ENCODE measurements at regions not wholly inside any gene's neighbourhood (a gene's known extent, or its start where the extent isn't known, plus 50 kb on each side); places are given as distances from the start of the nearest gene placed in this dataset.

DNA sequence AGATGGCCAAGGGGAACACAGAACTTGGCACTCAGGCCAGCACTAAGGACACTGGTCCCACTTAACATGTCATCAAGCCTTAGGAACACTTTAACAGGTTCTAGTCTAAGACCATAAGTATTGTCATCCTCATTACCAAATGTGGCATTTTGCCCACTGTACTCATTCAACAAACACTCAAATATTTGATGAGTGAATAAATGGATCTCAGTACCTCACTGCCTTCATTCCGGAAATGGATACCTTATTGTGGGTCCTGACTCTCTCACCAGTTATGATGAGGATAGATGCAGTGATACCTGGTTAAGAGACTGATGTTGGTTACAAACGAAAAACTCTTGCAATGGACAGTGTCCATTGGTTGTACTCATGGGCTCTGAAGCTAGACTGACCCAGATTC is 455.2 kb upstream of the DYNLRB2 start:
- Histone ChIP-seq H3K4me1 (ENCODE audit: control insufficient read depth, insufficient read depth, low read length) (no peaks in the 10 kb centered on the region), H3K4me3 (ENCODE audit: low read length) (no peak overlapping the region), H3K4me2 (ENCODE audit: low read length) (no peak overlapping the region), H3K36me3 (ENCODE audit: insufficient read depth, low read length) (no peaks in the 10 kb centered on the region), H3K9ac (ENCODE audit: low read depth, low read length) (no peak overlapping the region), H3K27me3 (ENCODE audit: control insufficient read depth, insufficient read depth, low read length) (peaks cover 5% of the 10 kb centered on the region), H3K9me3 (replicated peaks; ENCODE audit: low read length) (no peaks in the 10 kb centered on the region)

DNA sequence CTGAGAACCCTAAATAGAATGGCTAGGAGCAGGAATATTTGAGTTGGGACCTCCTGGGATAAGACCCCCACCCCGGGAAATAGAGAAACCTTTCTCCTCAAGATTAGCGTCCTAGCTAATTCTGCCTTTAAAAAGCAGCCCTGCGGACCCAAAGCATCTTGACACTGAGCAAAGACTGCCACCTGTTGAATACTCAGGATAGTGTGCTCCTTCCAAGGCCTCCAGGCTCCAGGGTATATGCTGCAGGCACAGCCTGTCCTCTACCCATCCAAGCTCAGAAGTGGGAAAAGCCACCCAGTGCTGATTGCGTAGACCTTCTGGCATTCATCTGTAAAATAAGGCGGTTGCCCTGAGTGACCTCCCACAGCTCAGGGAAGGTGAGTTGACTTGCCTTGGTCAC is 456.2 kb upstream of the DYNLRB2 start:
- Histone ChIP-seq H3K9ac (ENCODE audit: low read depth, low read length) (no peak overlapping the region), H3K4me2 (ENCODE audit: low read length) (no peak overlapping the region), H3K9me3 (replicated peaks; ENCODE audit: low read length) (no peaks in the 10 kb centered on the region), H3K4me1 (ENCODE audit: control insufficient read depth, insufficient read depth, low read length) (no peaks in the 10 kb centered on the region), H3K36me3 (ENCODE audit: insufficient read depth, low read length) (no peaks in the 10 kb centered on the region), H3K4me3 (ENCODE audit: low read length) (no peak overlapping the region), H3K27me3 (ENCODE audit: control insufficient read depth, insufficient read depth, low read length) (peaks cover 5% of the 10 kb centered on the region)

GRCh38 chr16:80084163-80084562 is 456.6 kb upstream of the DYNLRB2 start:
- Histone ChIP-seq H3K4me3 (ENCODE audit: low read length) (no peak overlapping the region), H3K27me3 (ENCODE audit: control insufficient read depth, insufficient read depth, low read length) (peaks cover 5% of the 10 kb centered on the region), H3K4me1 (ENCODE audit: control insufficient read depth, insufficient read depth, low read length) (no peaks in the 10 kb centered on the region), H3K9ac (ENCODE audit: low read depth, low read length) (no peak overlapping the region), H3K36me3 (ENCODE audit: insufficient read depth, low read length) (no peaks in the 10 kb centered on the region), H3K9me3 (replicated peaks; ENCODE audit: low read length) (no peaks in the 10 kb centered on the region), H3K4me2 (ENCODE audit: low read length) (no peak overlapping the region)

DNA sequence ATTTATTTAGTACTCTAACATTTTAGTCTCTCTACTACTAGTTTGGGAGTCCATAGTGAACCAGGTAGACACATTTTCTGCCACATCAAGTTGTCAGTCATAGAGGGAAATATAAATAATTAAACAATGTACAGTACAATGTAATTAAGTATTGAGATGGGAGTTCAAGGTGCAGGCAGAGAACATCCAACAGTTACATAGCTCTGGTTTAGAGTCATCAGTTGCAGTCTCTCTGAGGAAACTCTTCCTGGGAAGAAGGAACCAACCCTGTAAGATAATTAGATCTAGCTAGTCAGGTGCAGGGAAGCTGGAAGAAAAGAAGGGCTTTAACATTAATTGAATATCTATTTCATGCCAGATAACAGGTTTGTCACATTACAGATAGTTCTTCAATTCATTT is 457.9 kb upstream of the DYNLRB2 start:
- no peak overlapping the region for H3K4me3 ChIP-seq (ENCODE audit: low read length)
- H3K36me3 ChIP-seq (ENCODE audit: insufficient read depth, low read length), result no peaks in the 10 kb centered on the region
- peaks cover 5% of the 10 kb centered on the region for H3K27me3 ChIP-seq (ENCODE audit: control insufficient read depth, insufficient read depth, low read length)
- no peaks in the 10 kb centered on the region for H3K9me3 ChIP-seq (replicated peaks; ENCODE audit: low read length)
- no peak overlapping the region for H3K9ac ChIP-seq (ENCODE audit: low read depth, low read length)
- H3K4me1 ChIP-seq (ENCODE audit: control insufficient read depth, insufficient read depth, low read length), result no peaks in the 10 kb centered on the region
- no peak overlapping the region for H3K4me2 ChIP-seq (ENCODE audit: low read length)

DNA sequence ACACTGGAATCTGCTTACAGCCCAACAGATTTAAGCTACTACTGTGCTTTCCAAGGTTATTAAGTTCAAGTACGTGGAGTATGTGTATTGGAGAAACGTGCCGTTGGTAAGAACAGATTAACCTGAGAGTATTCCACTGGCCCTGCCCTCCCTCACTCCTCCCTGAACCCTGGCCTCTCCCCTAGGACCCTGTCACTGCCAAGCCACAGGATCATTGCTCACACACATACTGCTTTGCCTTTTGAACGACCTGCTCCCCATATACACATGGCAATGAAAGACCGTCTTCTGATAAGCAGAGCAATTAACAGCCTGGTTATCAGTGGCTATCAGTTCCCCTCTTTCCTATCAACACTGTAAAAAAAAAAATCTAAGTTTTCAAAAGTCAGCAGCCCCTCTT is 458.9 kb upstream of the DYNLRB2 start:
- Histone ChIP-seq H3K9ac (ENCODE audit: low read depth, low read length) (no peak overlapping the region), H3K9me3 (replicated peaks; ENCODE audit: low read length) (no peaks in the 10 kb centered on the region), H3K4me1 (ENCODE audit: control insufficient read depth, insufficient read depth, low read length) (no peaks in the 10 kb centered on the region)

DNA sequence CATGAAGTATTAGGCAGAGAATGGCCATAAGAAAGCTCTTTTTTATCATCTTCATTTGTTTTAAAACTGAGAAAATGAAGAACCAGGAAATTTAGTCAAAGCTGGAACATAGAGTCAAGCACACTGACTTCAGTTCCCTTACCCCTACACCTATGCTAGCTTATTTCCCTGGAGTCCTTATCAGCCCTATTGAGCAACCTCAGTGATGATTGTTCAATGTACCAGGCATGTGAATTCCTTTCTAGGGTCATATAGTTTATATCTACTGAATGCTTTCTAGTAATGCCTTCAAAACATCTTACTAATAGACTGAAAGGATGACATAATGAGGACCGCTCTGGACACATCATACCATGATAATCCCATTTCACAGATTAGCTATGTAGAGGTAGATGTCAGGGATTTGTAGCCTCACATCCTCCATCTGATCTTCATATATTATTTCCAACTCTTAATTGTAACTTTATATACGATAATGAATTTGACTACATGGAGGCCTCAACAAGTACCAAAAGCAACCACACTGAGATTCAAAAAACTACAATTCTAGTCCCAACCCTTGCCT is 460.4 kb upstream of the DYNLRB2 start:
- H3K4me1 ChIP-seq (ENCODE audit: control insufficient read depth, insufficient read depth, low read length), result no peaks in the 10 kb centered on the region
- no peak overlapping the region for H3K9ac ChIP-seq (ENCODE audit: low read depth, low read length)
- H3K4me2 ChIP-seq (ENCODE audit: low read length), result no peak overlapping the region
- no peaks in the 10 kb centered on the region for H3K36me3 ChIP-seq (ENCODE audit: insufficient read depth, low read length)
- H3K9me3 ChIP-seq (replicated peaks; ENCODE audit: low read length), result no peaks in the 10 kb centered on the region
- H3K27me3 ChIP-seq (ENCODE audit: control insufficient read depth, insufficient read depth, low read length), result peaks cover 5% of the 10 kb centered on the region
- H3K4me3 ChIP-seq (ENCODE audit: low read length), result no peak overlapping the region

More for the DNA sequence above, 458.9 kb upstream of the DYNLRB2 start:
- Histone ChIP-seq H3K36me3 (ENCODE audit: insufficient read depth, low read length) (no peaks in the 10 kb centered on the region), H3K4me2 (ENCODE audit: low read length) (no peak overlapping the region), H3K4me3 (ENCODE audit: low read length) (no peak overlapping the region), H3K27me3 (ENCODE audit: control insufficient read depth, insufficient read depth, low read length) (peaks cover 5% of the 10 kb centered on the region)

- Histone ChIP-seq H3K4me3 (ENCODE audit: low read length) (no peak overlapping the region), H3K9ac (ENCODE audit: low read depth, low read length) (no peak overlapping the region), H3K36me3 (ENCODE audit: insufficient read depth, low read length) (no peaks in the 10 kb centered on the region), H3K4me2 (ENCODE audit: low read length) (no peak overlapping the region), H3K9me3 (replicated peaks; ENCODE audit: low read length) (no peaks in the 10 kb centered on the region), H3K27me3 (ENCODE audit: control insufficient read depth, insufficient read depth, low read length) (peaks cover 5% of the 10 kb centered on the region), H3K4me1 (ENCODE audit: control insufficient read depth, insufficient read depth, low read length) (no peaks in the 10 kb centered on the region)
Observed at GRCh38 chr16:80079072-80079471, 461.7 kb upstream of the DYNLRB2 start.

GRCh38 chr16:80077696-80078095 is 463.1 kb upstream of the DYNLRB2 start:
- Histone ChIP-seq H3K4me1 (ENCODE audit: control insufficient read depth, insufficient read depth, low read length) (no peaks in the 10 kb centered on the region), H3K9ac (ENCODE audit: low read depth, low read length) (no peak overlapping the region), H3K36me3 (ENCODE audit: insufficient read depth, low read length) (no peaks in the 10 kb centered on the region), H3K27me3 (ENCODE audit: control insufficient read depth, insufficient read depth, low read length) (peaks cover 5% of the 10 kb centered on the region), H3K4me2 (ENCODE audit: low read length) (no peak overlapping the region), H3K9me3 (replicated peaks; ENCODE audit: low read length) (no peaks in the 10 kb centered on the region), H3K4me3 (ENCODE audit: low read length) (no peak overlapping the region)

GRCh38 chr16:80074329-80074728 is 466.5 kb upstream of the DYNLRB2 start:
- no peak overlapping the region for H3K4me3 ChIP-seq (ENCODE audit: low read length)
- no peak overlapping the region for H3K9ac ChIP-seq (ENCODE audit: low read depth, low read length)
- H3K36me3 ChIP-seq (ENCODE audit: insufficient read depth, low read length), result no peaks in the 10 kb centered on the region
- H3K4me1 ChIP-seq (ENCODE audit: control insufficient read depth, insufficient read depth, low read length), result no peaks in the 10 kb centered on the region
- no peaks in the 10 kb centered on the region for H3K27me3 ChIP-seq (ENCODE audit: control insufficient read depth, insufficient read depth, low read length)
- H3K9me3 ChIP-seq (replicated peaks; ENCODE audit: low read length), result no peaks in the 10 kb centered on the region
- no peak overlapping the region for H3K4me2 ChIP-seq (ENCODE audit: low read length)

DNA sequence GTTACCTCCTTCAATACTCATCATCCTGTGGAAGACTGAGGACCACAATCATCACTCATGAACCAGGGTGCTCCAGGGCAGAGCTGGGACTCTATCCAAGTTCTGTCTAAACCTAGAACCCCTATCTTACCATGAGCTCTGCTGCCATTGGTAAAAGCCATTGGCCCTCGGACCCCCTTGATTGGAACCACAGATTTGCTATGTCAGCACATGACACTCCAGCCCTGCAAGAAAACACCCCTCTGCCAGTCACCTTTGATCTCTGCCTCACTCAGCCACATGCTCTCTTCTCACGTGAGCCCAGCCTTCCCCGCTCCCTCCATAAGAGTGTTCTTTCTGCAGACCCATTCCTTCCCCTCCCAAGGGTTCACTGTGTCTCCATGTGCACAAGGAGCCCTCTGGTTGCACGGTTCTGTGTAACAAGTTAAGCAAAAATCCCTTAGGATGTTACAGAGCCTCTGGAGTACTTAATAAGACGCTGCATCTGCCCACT is 468.8 kb upstream of the DYNLRB2 start:
- H3K36me3 ChIP-seq (ENCODE audit: insufficient read depth, low read length), result no peaks in the 10 kb centered on the region
- no peaks in the 10 kb centered on the region for H3K9me3 ChIP-seq (replicated peaks; ENCODE audit: low read length)
- H3K4me1 ChIP-seq (ENCODE audit: control insufficient read depth, insufficient read depth, low read length), result no peaks in the 10 kb centered on the region
- H3K4me2 ChIP-seq (ENCODE audit: low read length), result no peak overlapping the region
- H3K27me3 ChIP-seq (ENCODE audit: control insufficient read depth, insufficient read depth, low read length), result no peaks in the 10 kb centered on the region
- H3K4me3 ChIP-seq (ENCODE audit: low read length), result no peak overlapping the region
- H3K9ac ChIP-seq (ENCODE audit: low read depth, low read length), result no peak overlapping the region

DNA sequence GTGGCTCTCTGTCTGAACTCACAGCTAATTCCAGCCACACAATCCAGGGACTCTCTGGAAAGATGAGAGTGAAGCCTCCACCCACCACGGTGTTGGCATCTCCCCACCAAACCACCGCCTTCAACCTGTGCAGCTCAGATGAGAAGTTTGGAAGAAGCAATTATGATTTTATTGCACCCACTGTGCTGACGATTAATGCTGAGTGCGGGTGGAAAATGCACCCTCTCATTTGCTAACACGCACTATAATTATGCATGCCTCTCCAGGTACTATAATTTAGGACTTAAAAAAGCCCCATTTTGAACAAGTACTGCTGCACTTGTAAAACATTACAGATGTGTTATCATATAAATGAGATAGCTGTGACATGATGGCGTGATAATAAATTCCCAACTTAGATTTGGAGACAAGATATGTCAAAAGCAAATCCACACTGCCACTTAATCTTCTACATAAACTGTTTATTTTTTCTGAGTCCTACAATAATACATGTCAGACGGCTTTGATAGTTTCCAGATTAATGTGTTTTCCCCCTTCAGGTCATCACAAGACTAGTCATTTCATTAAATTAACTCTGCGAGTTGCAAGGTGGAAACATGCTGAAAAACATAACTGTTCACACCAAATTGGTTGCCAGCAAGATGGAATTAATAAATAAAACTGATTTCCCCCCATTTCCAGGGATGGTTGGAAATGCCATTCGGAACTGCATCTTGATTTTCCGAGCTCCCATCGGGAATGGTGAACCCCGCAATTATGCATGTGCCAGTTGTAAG is 466.5 kb upstream of the MAF start:
- Histone ChIP-seq H3K4me1 (ENCODE audit: control insufficient read depth, insufficient read depth, low read length) (no peaks in the 10 kb centered on the region), H3K9ac (ENCODE audit: low read depth, low read length) (no peak overlapping the region), H3K36me3 (ENCODE audit: insufficient read depth, low read length) (no peaks in the 10 kb centered on the region), H3K9me3 (replicated peaks; ENCODE audit: low read length) (no peaks in the 10 kb centered on the region), H3K4me2 (ENCODE audit: low read length) (no peak overlapping the region), H3K27me3 (ENCODE audit: control insufficient read depth, insufficient read depth, low read length) (no peaks in the 10 kb centered on the region), H3K4me3 (ENCODE audit: low read length) (no peak overlapping the region)

GRCh38 chr16:80065541-80065940 is 465.0 kb upstream of the MAF start:
- Histone ChIP-seq H3K4me3 (ENCODE audit: low read length) (no peak overlapping the region), H3K4me1 (ENCODE audit: control insufficient read depth, insufficient read depth, low read length) (no peaks in the 10 kb centered on the region), H3K27me3 (ENCODE audit: control insufficient read depth, insufficient read depth, low read length) (no peaks in the 10 kb centered on the region), H3K4me2 (ENCODE audit: low read length) (no peak overlapping the region), H3K36me3 (ENCODE audit: insufficient read depth, low read length) (no peaks in the 10 kb centered on the region), H3K9ac (ENCODE audit: low read depth, low read length) (no peak overlapping the region), H3K9me3 (replicated peaks; ENCODE audit: low read length) (no peaks in the 10 kb centered on the region)
